Smooth muscle cell (in vitro differentiated cells): ENCODE measurements at regions not wholly inside any gene's neighbourhood (a gene's known extent, or its start where the extent isn't known, plus 50 kb on each side); places are given as distances from the start of the nearest gene placed in this dataset.

ENCODE experiments used
- DNase-seq: peaks from one replicate; lab custom pipeline; 2025; ENCODE audit not compliant: unreplicated experiment; lab: John Stamatoyannopoulos, UW
- H2AFZ ChIP-seq: fragments of 200-600 bp; sonication (generic); 2 replicates; pipeline ENCODE4 v1.6.0; 2016; ENCODE audit warnings: antibody characterized with exemption, low read depth, mild to moderate bottlenecking
- H3F3A ChIP-seq: fragments of 200-600 bp; sonication (generic); 2 replicates; pipeline ENCODE4 v1.6.0; 2017; ENCODE audit warnings: antibody characterized with exemption, low read depth
- H3K27ac ChIP-seq: fragments of 200-600 bp; sonication (generic); 2 replicates; pipeline ENCODE4 v1.5.1; 2016; ENCODE audit warnings: low read depth, mild to moderate bottlenecking
- H3K27me3 ChIP-seq: fragments of 200-600 bp; sonication (generic); 2 replicates; pipeline ENCODE4 v1.6.1; 2016; ENCODE audit warnings: low read depth, mild to moderate bottlenecking
- H3K36me3 ChIP-seq: fragments of 200-600 bp; sonication (generic); 2 replicates; pipeline ENCODE4 v1.5.1; 2016; ENCODE audit warnings: low read depth
- H3K4me1 ChIP-seq: fragments of 200-600 bp; sonication (generic); 2 replicates; pipeline ENCODE4 v1.5.1; 2016; ENCODE audit warnings: low read depth
- H3K4me2 ChIP-seq: fragments of 200-600 bp; sonication (generic); 2 replicates; pipeline ENCODE4 v1.6.0; 2016; ENCODE audit warnings: mild to moderate bottlenecking
- H3K4me3 ChIP-seq: fragments of 200-600 bp; sonication (generic); 2 replicates; pipeline ENCODE4 v1.5.1; 2016; ENCODE audit warnings: mild to moderate bottlenecking
- H3K79me2 ChIP-seq: fragments of 200-600 bp; sonication (generic); 2 replicates; pipeline ENCODE4 v1.6.0; 2016; ENCODE audit warnings: low read depth, mild to moderate bottlenecking
- H3K9ac ChIP-seq: fragments of 200-600 bp; sonication (generic); 2 replicates; pipeline ENCODE4 v1.6.0; 2016; ENCODE audit warnings: low read depth
- H3K9me3 ChIP-seq: fragments of 200-600 bp; sonication (generic); replicated peaks from 2 replicates; pipeline ENCODE4 v1.5.1; 2016; ENCODE audit warnings: low read depth
- H4K20me1 ChIP-seq: fragments of 200-600 bp; sonication (generic); 2 replicates; pipeline ENCODE4 v1.6.0; 2016; ENCODE audit warnings: low read depth
- WGBS: methylation state at CpG from one replicate; pipeline ENCODE4 v1.1.7; 2016; ENCODE audit warnings: low lambda C conversion rate; 5-methylcytosine and 5-hydroxymethylcytosine counted together
- TF ChIP-seq, protein P1 (sequence below): fragments of 200-600 bp; sonication (generic); IDR thresholded peaks from 2 replicates; pipeline ENCODE4 v1.5.1; 2017; ENCODE audit warnings: borderline replicate concordance, mild to moderate bottlenecking, antibody characterized with exemption; ENCODE audit not compliant: insufficient read depth, poor library complexity, severe bottlenecking

DNA sequence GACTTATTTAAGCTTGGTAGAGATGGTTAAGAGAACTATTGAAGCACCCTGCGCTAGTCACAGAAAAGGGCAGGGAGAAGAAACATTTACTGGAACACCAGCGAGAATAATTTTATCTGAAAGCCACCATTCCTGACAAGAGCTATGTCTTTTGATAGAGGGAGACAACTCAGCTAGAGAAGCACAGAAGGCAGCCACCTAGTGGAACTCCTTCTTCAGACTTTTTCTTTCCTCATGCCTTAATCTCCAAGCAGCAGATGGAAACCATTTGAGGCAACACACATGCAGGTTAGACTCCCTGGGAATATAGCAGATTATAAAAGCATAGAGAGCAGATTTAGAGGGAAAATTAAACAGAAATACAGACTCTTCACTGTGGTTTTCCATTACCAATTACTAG lies 813.4 kb downstream of the SLITRK6 start:
- Histone ChIP-seq H3K9me3 (no peaks in the 10 kb centered on the region), H3K9ac (no peak overlapping the region), H4K20me1 (no peaks in the 10 kb centered on the region), H3K27me3 (no peaks in the 10 kb centered on the region), H3K4me1 (no peaks in the 10 kb centered on the region), H3K4me3 (no peak overlapping the region), H3K79me2 (no peaks in the 10 kb centered on the region), H3K36me3 (no peaks in the 10 kb centered on the region), H3K27ac (no peak overlapping the region), H3K4me2 (no peak overlapping the region), H3F3A (no peaks in the 10 kb centered on the region), H2AFZ (no peak overlapping the region)
- no peak for DNase-seq
- TF ChIP-seq, protein P1, sequence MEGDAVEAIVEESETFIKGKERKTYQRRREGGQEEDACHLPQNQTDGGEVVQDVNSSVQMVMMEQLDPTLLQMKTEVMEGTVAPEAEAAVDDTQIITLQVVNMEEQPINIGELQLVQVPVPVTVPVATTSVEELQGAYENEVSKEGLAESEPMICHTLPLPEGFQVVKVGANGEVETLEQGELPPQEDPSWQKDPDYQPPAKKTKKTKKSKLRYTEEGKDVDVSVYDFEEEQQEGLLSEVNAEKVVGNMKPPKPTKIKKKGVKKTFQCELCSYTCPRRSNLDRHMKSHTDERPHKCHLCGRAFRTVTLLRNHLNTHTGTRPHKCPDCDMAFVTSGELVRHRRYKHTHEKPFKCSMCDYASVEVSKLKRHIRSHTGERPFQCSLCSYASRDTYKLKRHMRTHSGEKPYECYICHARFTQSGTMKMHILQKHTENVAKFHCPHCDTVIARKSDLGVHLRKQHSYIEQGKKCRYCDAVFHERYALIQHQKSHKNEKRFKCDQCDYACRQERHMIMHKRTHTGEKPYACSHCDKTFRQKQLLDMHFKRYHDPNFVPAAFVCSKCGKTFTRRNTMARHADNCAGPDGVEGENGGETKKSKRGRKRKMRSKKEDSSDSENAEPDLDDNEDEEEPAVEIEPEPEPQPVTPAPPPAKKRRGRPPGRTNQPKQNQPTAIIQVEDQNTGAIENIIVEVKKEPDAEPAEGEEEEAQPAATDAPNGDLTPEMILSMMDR, result no peak
- WGBS, result 87% methylated on average over 2 of the region's 2 CpGs

DNA sequence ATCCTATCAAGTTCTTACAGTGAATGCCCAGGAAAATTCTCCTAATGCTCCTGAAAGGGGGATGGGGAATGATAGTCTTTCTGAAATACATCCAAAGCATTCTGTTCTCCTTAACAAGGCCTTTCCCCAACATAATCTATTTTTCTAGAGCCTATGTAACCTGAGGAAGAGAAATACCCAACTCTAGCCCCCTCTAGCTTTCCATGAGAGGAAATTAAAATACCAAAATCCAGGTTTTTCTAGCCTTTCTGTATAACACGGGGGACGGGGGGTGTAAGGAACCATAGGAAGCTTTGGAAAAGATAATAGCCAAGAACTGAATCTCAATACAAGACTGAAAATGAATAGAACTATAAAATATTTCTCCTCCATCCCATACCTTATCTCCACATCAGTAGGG lies 815.9 kb downstream of the SLITRK6 start:
- Histone ChIP-seq H3F3A (no peaks in the 10 kb centered on the region), H3K36me3 (no peaks in the 10 kb centered on the region), H4K20me1 (no peaks in the 10 kb centered on the region), H3K9ac (no peak overlapping the region), H3K79me2 (no peaks in the 10 kb centered on the region), H3K9me3 (no peaks in the 10 kb centered on the region), H3K4me1 (no peaks in the 10 kb centered on the region), H3K4me2 (no peak overlapping the region), H3K27ac (no peak overlapping the region), H3K4me3 (no peak overlapping the region), H2AFZ (no peak overlapping the region), H3K27me3 (no peaks in the 10 kb centered on the region)
- WGBS, result 86% methylated on average over 2 of the region's 2 CpGs
- TF ChIP-seq, protein P1, result no peak
- no peak for DNase-seq

DNA sequence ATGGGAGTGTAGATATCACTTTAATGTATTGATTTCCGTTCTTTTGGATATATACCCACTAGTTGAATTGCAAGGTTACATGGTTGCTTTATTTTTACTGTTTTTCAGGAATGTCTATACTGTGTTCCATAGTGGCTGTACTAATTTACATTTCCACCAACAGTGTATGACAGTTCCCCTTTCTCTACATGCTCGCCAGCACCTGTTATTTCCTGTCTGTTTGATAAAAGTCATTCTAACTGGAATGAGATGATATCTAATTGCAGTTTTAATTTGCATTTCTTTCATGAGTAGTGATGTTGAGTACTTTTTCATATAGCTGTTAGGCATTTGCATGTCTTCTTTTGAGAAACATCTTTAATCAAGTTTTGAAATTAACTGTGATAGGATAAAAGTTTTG lies 818.6 kb downstream of the SLITRK6 start:
- Histone ChIP-seq H3K79me2 (no peaks in the 10 kb centered on the region), H3K27me3 (no peaks in the 10 kb centered on the region), H3K27ac (no peak overlapping the region), H2AFZ (no peak overlapping the region), H3F3A (no peaks in the 10 kb centered on the region), H3K9ac (no peak overlapping the region), H3K4me1 (no peaks in the 10 kb centered on the region), H4K20me1 (no peaks in the 10 kb centered on the region), H3K9me3 (no peaks in the 10 kb centered on the region), H3K36me3 (no peaks in the 10 kb centered on the region), H3K4me2 (no peak overlapping the region), H3K4me3 (no peak overlapping the region)
- WGBS, result 42% methylated on average over 2 of the region's 2 CpGs
- no peak for DNase-seq
- TF ChIP-seq, protein P1, result no peak

DNA sequence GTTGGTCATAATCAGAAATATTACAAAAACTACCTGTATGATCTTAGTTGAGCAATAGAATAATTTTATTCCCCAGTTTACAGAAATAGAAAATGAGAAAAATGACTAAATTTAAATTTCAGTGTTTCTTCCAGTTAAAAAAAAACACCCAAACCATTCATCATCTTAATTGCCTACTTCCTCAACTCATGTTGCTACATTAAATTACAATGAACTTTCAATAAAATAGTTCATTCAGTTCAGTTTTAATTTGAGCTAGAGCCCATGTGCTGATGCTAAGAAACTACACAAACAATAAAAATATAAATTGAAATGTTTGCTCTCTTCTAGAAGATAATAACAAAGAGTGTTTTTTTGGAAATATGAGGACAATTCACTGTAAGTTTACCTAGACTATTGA lies 820.4 kb downstream of the SLITRK6 start:
- DNase-seq, result no peak
- Histone ChIP-seq H3K27me3 (no peaks in the 10 kb centered on the region), H3K79me2 (no peaks in the 10 kb centered on the region), H3F3A (no peaks in the 10 kb centered on the region), H3K9ac (no peak overlapping the region), H3K4me3 (no peak overlapping the region), H3K4me1 (no peaks in the 10 kb centered on the region), H3K4me2 (no peak overlapping the region), H3K27ac (no peak overlapping the region), H3K36me3 (no peaks in the 10 kb centered on the region), H3K9me3 (no peaks in the 10 kb centered on the region), H4K20me1 (no peaks in the 10 kb centered on the region), H2AFZ (no peak overlapping the region)
- TF ChIP-seq, protein P1, result no peak
